Parathyroid adenoma (tissue), 2 donors: ENCODE measurements at regions not wholly inside any gene's neighbourhood (a gene's known extent, or its start where the extent isn't known, plus 50 kb on each side); places are given as distances from the start of the nearest gene placed in this dataset.

ENCODE experiments used
- H2AFZ ChIP-seq: fragments of 300-600 bp; sonication (generic); one replicate; pipeline ENCODE4 v1.7.0; 2017; ENCODE audit warnings: antibody characterized with exemption, mild to moderate bottlenecking
- H3K27ac ChIP-seq: fragments of 300-600 bp; sonication (generic); one replicate; pipeline ENCODE4 v1.7.0; 2017
- H3K27me3 ChIP-seq: fragments of 300-600 bp; sonication (generic); one replicate; pipeline ENCODE4 v1.7.0; 2017; ENCODE audit warnings: low read length; ENCODE audit not compliant: control insufficient read depth, insufficient read depth
- H3K36me3 ChIP-seq: fragments of 300-600 bp; sonication (generic); one replicate; pipeline ENCODE4 v1.7.0; 2017; ENCODE audit warnings: low read length; ENCODE audit not compliant: control insufficient read depth, insufficient read depth
- H3K4me1 ChIP-seq: fragments of 300-600 bp; sonication (generic); one replicate; pipeline ENCODE4 v1.7.0; 2017; ENCODE audit warnings: control low read depth
- H3K4me2 ChIP-seq: fragments of 300-600 bp; sonication (generic); one replicate; pipeline ENCODE4 v1.7.0; 2017; ENCODE audit warnings: low read length
- H3K4me3 ChIP-seq: fragments of 300-600 bp; sonication (generic); one replicate; pipeline ENCODE4 v1.7.0; 2017; ENCODE audit warnings: low read depth, low read length
- H3K79me2 ChIP-seq: fragments of 300-600 bp; sonication (generic); one replicate; pipeline ENCODE4 v1.7.0; 2017; ENCODE audit warnings: control low read depth
- H3K9ac ChIP-seq: fragments of 300-600 bp; sonication (generic); one replicate; pipeline ENCODE4 v1.7.0; 2017; ENCODE audit warnings: mild to moderate bottlenecking
- H3K9me3 ChIP-seq: fragments of 300-600 bp; sonication (generic); one replicate; pipeline ENCODE4 v1.7.0; 2017; ENCODE audit warnings: low read length; ENCODE audit not compliant: control insufficient read depth
- CTCF ChIP-seq: fragments of 300-600 bp; sonication (generic); IDR thresholded peaks from one replicate; pipeline ENCODE4 v1.7.0; 2017; ENCODE audit warnings: antibody characterized with exemption, mild to moderate bottlenecking
- donor health status: primary hyperparathyroidism.

DNA sequence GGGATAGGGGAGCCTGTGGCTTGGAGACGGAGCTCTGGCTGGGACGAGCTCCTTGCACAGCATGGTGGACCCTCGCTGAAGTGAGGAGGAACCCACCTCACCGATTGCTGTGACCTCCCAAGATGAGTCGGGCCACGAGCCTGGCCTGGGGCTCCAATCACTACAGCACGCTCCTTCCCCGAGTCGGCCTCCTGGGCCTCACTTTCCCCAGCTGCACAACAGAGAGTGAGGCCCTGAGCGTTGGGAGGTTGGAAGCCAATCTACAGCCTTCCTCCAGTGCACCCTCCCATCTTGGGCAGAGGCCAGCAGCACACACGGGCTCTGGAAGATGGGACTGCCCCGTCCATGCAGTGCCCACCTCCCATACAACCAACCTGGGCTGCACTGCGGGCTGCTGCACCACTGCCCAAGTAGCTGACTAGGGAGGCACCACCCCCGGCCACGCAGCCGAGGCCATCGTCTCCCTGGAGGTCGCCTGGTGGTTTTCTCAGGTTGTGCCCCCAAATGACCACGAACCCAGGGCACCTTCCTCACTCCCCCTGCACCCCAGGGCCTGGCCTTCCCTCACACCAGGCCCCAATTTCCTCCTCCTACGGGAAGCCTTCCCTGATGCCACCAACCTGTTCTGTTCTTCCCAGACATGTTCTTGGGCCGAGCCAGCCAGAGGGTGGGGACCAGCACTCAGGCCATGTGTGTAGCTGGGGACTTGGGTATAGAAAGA lies 152.3 kb upstream of the C14orf180 start:
- H3K36me3 ChIP-seq: no peaks in the 10 kb centered on the region
- H3K4me3 ChIP-seq: no peak overlapping the region
- H2AFZ ChIP-seq: no peak overlapping the region
- no peak overlapping the region for H3K9ac ChIP-seq
- no peaks in the 10 kb centered on the region for H3K27me3 ChIP-seq
- H3K4me1 ChIP-seq: no peaks in the 10 kb centered on the region
- TF ChIP-seq CTCF: no peak
- no peak overlapping the region for H3K27ac ChIP-seq
- H3K4me2 ChIP-seq: no peak overlapping the region
- H3K9me3 ChIP-seq: no peaks in the 10 kb centered on the region
- H3K79me2 ChIP-seq: no peaks in the 10 kb centered on the region

- no peaks in the 10 kb centered on the region for H3K4me1 ChIP-seq
- H3K4me2 ChIP-seq: no peak overlapping the region
- no peaks in the 10 kb centered on the region for H3K79me2 ChIP-seq
- H3K9me3 ChIP-seq: no peaks in the 10 kb centered on the region
- H3K27me3 ChIP-seq: no peaks in the 10 kb centered on the region
- no peak for TF ChIP-seq CTCF
- H3K27ac ChIP-seq: no peak overlapping the region
- no peaks in the 10 kb centered on the region for H3K36me3 ChIP-seq
- no peak overlapping the region for H3K9ac ChIP-seq
- H2AFZ ChIP-seq: no peak overlapping the region
- no peak overlapping the region for H3K4me3 ChIP-seq
Observed at GRCh38 chr14:104428333-104428851, 151.2 kb upstream of the C14orf180 start.

DNA sequence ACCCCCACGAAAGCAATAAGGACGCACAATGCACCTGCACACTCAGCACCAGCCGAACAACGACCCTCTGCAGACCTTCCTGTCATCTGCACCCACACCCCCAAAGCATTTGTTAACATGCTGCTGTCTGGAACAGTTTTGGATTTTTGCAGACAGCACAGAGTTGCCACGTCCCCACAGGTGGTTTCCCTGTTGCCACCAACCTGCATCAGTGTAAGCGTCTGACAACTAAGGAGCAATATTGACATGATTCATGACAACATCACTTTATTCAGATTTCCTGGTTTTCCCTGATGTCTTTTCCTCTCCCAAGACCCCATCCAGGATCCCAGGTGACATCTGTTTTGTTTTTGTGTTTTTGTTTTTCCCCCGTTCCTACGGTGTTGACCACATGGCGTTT lies 150.7 kb upstream of the C14orf180 start:
- H3K4me3 ChIP-seq: no peak overlapping the region
- H3K27ac ChIP-seq: no peak overlapping the region
- H3K9ac ChIP-seq: no peak overlapping the region
- H3K27me3 ChIP-seq: no peaks in the 10 kb centered on the region
- no peaks in the 10 kb centered on the region for H3K36me3 ChIP-seq
- H3K79me2 ChIP-seq: no peaks in the 10 kb centered on the region
- no peak overlapping the region for H3K4me2 ChIP-seq
- no peaks in the 10 kb centered on the region for H3K4me1 ChIP-seq
- H2AFZ ChIP-seq: no peak overlapping the region
- H3K9me3 ChIP-seq: no peaks in the 10 kb centered on the region
- no peak for TF ChIP-seq CTCF

DNA sequence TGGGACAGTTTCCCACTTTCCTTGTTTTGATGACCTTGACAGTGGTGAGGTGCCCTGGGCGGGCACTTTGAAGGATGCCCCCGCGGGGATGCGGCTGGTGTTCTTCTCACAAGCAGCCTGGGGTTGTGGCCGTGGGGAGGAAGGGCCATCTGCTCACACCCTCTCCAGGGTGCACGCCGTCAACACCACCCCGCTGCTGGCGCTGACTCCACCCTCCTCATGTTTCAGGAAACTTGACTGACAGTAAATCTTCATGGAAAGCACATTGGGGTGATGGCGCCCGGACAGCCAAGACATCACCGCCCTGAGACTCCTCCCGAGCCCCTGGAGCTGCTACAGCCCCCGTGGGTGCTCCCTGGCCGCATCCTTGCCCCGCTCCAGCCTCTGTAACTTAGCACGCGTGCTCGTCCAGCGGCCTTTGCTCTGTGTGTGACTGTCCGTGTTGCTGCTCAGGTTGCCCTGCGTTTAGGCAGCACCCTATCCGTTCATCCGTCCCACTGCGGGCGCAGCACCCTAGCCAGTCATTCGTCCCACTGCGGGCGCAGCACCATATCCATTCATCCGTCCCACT lies 150.2 kb upstream of the C14orf180 start:
- H3K79me2 ChIP-seq: no peaks in the 10 kb centered on the region
- H3K27me3 ChIP-seq: no peaks in the 10 kb centered on the region
- no peak overlapping the region for H2AFZ ChIP-seq
- no peak overlapping the region for H3K4me3 ChIP-seq
- TF ChIP-seq CTCF: no peak
- H3K9ac ChIP-seq: no peak overlapping the region
- no peaks in the 10 kb centered on the region for H3K9me3 ChIP-seq
- no peak overlapping the region for H3K4me2 ChIP-seq
- H3K27ac ChIP-seq: no peak overlapping the region
- no peaks in the 10 kb centered on the region for H3K36me3 ChIP-seq
- no peaks in the 10 kb centered on the region for H3K4me1 ChIP-seq
